GM19240 (cell line): ENCODE measurements at regions not wholly inside any gene's neighbourhood (a gene's known extent, or its start where the extent isn't known, plus 50 kb on each side); places are given as distances from the start of the nearest gene placed in this dataset.

Experiments
- DNase-seq: peaks from one replicate; pipeline ENCODE4 v3.0.0; 2011; ENCODE audit warnings: low spot score; ENCODE audit not compliant: insufficient read length

- DNase-seq = no peak
These were observed 119.9 kb upstream of the NCOR2 start for GRCh38 chr12:124687174-124687902.

GRCh38 chr12:124686370-124687173 is 119.2 kb upstream of the NCOR2 start:
- no peak for DNase-seq

GRCh38 chr12:124685689-124686369 is 118.4 kb upstream of the NCOR2 start:
- no peak for DNase-seq

GRCh38 chr12:124684971-124685688 is 117.7 kb upstream of the NCOR2 start:
- no peak for DNase-seq

- DNase-seq = no peak
These were observed 117.1 kb upstream of the NCOR2 start for GRCh38 chr12:124684496-124684895.

- no peak for DNase-seq
These were observed 116.0 kb upstream of the NCOR2 start for GRCh38 chr12:124683152-124684124.

GRCh38 chr12:124682425-124683151 is 115.2 kb upstream of the NCOR2 start:
- DNase-seq = no peak

- DNase-seq = no peak
These were observed 114.5 kb upstream of the NCOR2 start for GRCh38 chr12:124681779-124682391.

- no peak for DNase-seq
These were observed 113.7 kb upstream of the NCOR2 start for GRCh38 chr12:124680863-124681778.

- DNase-seq = no peak
These were observed 112.3 kb upstream of the NCOR2 start for GRCh38 chr12:124679533-124680371.

- no peak for DNase-seq
These were observed 111.6 kb upstream of the NCOR2 start for GRCh38 chr12:124679047-124679446.

GRCh38 chr12:124678421-124678893 is 111.0 kb upstream of the NCOR2 start:
- no peak for DNase-seq

GRCh38 chr12:124677552-124678356 is 110.3 kb upstream of the NCOR2 start:
- no peak for DNase-seq

- DNase-seq = no peak
These were observed 109.5 kb upstream of the NCOR2 start for GRCh38 chr12:124676714-124677462.

GRCh38 chr12:124675881-124676713 is 108.7 kb upstream of the NCOR2 start:
- no peak for DNase-seq
